Transverse colon (tissue), 4 donors: ENCODE measurements at regions not wholly inside any gene's neighbourhood (a gene's known extent, or its start where the extent isn't known, plus 50 kb on each side); places are given as distances from the start of the nearest gene placed in this dataset.

Experiments
- DNase-seq: peaks from one replicate; pipeline ENCODE4 v3.0.0-alpha.2; 2019
- H3K27ac ChIP-seq, 4 donors: fragments of 200-600 bp; sonication (generic); 2 replicates each; pipeline ENCODE4 v1.5.1; 2016 to 2018; ENCODE audit warnings: inconsistent platforms in 4 of 4
- H3K27me3 ChIP-seq: fragments of 200-600 bp; sonication (generic); 2 replicates; pipeline ENCODE4 v1.5.1; 2017; ENCODE audit warnings: inconsistent platforms
- H3K36me3 ChIP-seq, 4 donors: fragments of 200-600 bp; sonication (generic); 2 replicates each; pipeline ENCODE4 v1.5.1; 2017 to 2019; ENCODE audit warnings: inconsistent platforms in 4 of 4
- H3K4me1 ChIP-seq, 4 donors: fragments of 200-600 bp; sonication (generic); 2 replicates each; pipeline ENCODE4 v1.5.1; 2017 to 2020; ENCODE audit warnings: inconsistent platforms in 4 of 4
- H3K4me3 ChIP-seq, 4 donors: fragments of 200-600 bp; sonication (generic); 1 replicate in 1 of 4; 2 replicates in 3 of 4; pipeline versions ENCODE4 v1.5.1 to v1.6.1; 2017 to 2019; ENCODE audit warnings: inconsistent platforms in 4 of 4
- H3K9me3 ChIP-seq, 2 donors: fragments of 200-600 bp; sonication (generic); 2 replicates each; pipeline ENCODE4 v1.5.1; 2017 to 2019; ENCODE audit warnings: inconsistent platforms in 2 of 2
- CTCF ChIP-seq, 5 experiments: fragments of 200-600 bp in 3 of 5; fragments of 450-650 bp in 2 of 5; sonication (generic) in 3 of 5; IDR thresholded peaks; 1 replicate in 2 of 5; 2 replicates in 3 of 5; pipeline ENCODE4 v1.5.1; 2016 to 2017; ENCODE audit warnings: antibody characterized with exemption in 5 of 5, inconsistent platforms in 3 of 5, mild to moderate bottlenecking in 2 of 5, moderate library complexity in 1 of 5
- EP300 ChIP-seq: sonication (generic); formaldehyde crosslinking; IDR thresholded peaks from one replicate; pipeline ENCODE4 v1.6.1; 2017; ENCODE audit warnings: antibody characterized with exemption, low read depth
- POLR2A ChIP-seq: fragments of 450-650 bp; IDR thresholded peaks from one replicate; pipeline ENCODE4 v1.6.1; 2016; ENCODE audit warnings: antibody characterized with exemption, mild to moderate bottlenecking, moderate library complexity
- POLR2AphosphoS5 ChIP-seq, 3 donors: sonication (generic); formaldehyde crosslinking; IDR thresholded peaks; one replicate each; pipeline ENCODE4 v1.6.1; 2016; ENCODE audit warnings: antibody characterized with exemption in 3 of 3
- WGBS, 2 donors: methylation state at CpG; one replicate each; pipeline ENCODE4 v1.1.5; 2018; ENCODE audit warnings: low coverage in 1 of 2; 5-methylcytosine and 5-hydroxymethylcytosine counted together
- in situ Hi-C, 4 donors: fragments of 200-750 bp; cut with MboI; loops; one replicate each; pipeline versions ENCODE4 v1.15.0 to v1.15.1; 2017; ENCODE audit warnings: low sequenced_read_pairs in 3 of 4, low pct_ligation_motif_present in 1 of 4, low pct_unique_long_range_greater_than_20kb in 1 of 4
- intact Hi-C: fragments of 100-400 bp; cut with DNase I; formaldehyde crosslinking; loops from one replicate; pipeline ENCODE4 v1.15.1; 2023; ENCODE audit warnings: low total_unique reads

GRCh38 chr13:106324444-106324843 lies 211.0 kb downstream of the EFNB2 start:
- Histone ChIP-seq H3K4me3 (no peak overlapping the region), H3K9me3 (peaks cover 8 to 11% of the 10 kb centered on the region in 2 donors), H3K4me1 (peaks cover 0 to 3% (median 0%) of the 10 kb centered on the region in 4 donors), H3K36me3 (no peaks in the 10 kb centered on the region), H3K27me3 (no peaks in the 10 kb centered on the region), H3K27ac (no peak overlapping the region)
- intact Hi-C loops (no loop called here), in situ Hi-C loops (no loop called here)
- DNase-seq = no peak
- TF ChIP-seq POLR2A = no peak
- 83 to 84% methylated on average over 5 of the region's 5 CpGs for WGBS, 2 donors

GRCh38 chr13:106322628-106323027 lies 212.8 kb downstream of the EFNB2 start:
- TF ChIP-seq EP300 (no peak), CTCF (IDR thresholded peaks at IDR 0.05) (no peak), POLR2A (no peak), POLR2AphosphoS5 (IDR thresholded peaks at IDR 0.05) (no peak)
- intact Hi-C loops = no loop called here

GRCh38 chr13:106318941-106319411 lies 216.5 kb downstream of the EFNB2 start:
- no peak overlapping the region for H3K27ac ChIP-seq
- TF ChIP-seq CTCF (IDR thresholded peaks at IDR 0.05) (no peak), POLR2A (no peak), POLR2AphosphoS5 (IDR thresholded peaks at IDR 0.05) (no peak), EP300 (no peak)
- H3K36me3 ChIP-seq = no peaks in the 10 kb centered on the region
- 44% methylated on average over 4 of the region's 4 CpGs; no CpG with 5 or more reads in 1 of the 2 donors for WGBS, 2 donors
- H3K4me1 ChIP-seq = no peaks in the 10 kb centered on the region
- H3K9me3 ChIP-seq = peaks cover 8 to 11% of the 10 kb centered on the region in 2 donors
- in situ Hi-C loops (no loop called here), intact Hi-C loops (no loop called here)
- DNase-seq = no peak
- no peak overlapping the region for H3K4me3 ChIP-seq
- H3K27me3 ChIP-seq = no peaks in the 10 kb centered on the region

More at GRCh38 chr13:106322628-106323027, 212.8 kb downstream of the EFNB2 start:
- peaks cover 8 to 11% of the 10 kb centered on the region in 2 donors for H3K9me3 ChIP-seq
- in situ Hi-C loops = no loop called here
- H3K4me1 ChIP-seq = no peaks in the 10 kb centered on the region
- H3K4me3 ChIP-seq = no peak overlapping the region
- H3K27ac ChIP-seq = no peak overlapping the region
- H3K27me3 ChIP-seq = no peaks in the 10 kb centered on the region
- no peak for DNase-seq
- H3K36me3 ChIP-seq = no peaks in the 10 kb centered on the region

GRCh38 chr13:106314417-106314816 lies 221.0 kb downstream of the EFNB2 start:
- TF ChIP-seq POLR2AphosphoS5 (IDR thresholded peaks at IDR 0.05) (no peak), CTCF (IDR thresholded peaks at IDR 0.05) (no peak), EP300 (no peak), POLR2A (no peak)
- no peak for DNase-seq
- H3K36me3 ChIP-seq = no peaks in the 10 kb centered on the region
- no peaks in the 10 kb centered on the region for H3K27me3 ChIP-seq
- H3K4me1 ChIP-seq = no peaks in the 10 kb centered on the region
- no peak overlapping the region for H3K27ac ChIP-seq
- intact Hi-C loops (no loop called here), in situ Hi-C loops (no loop called here)
- WGBS, 2 donors = 71 to 75% methylated on average over 4 to 5 of the region's 5 CpGs
- H3K9me3 ChIP-seq = no peaks in the 10 kb centered on the region
- no peak overlapping the region for H3K4me3 ChIP-seq

- H3K4me3 ChIP-seq = no peak overlapping the region
- no peak for DNase-seq
- 78 to 87% methylated on average over 8 to 9 of the region's 9 CpGs for WGBS, 2 donors
- H3K36me3 ChIP-seq = no peaks in the 10 kb centered on the region
- H3K27ac ChIP-seq = no peak overlapping the region
- H3K4me1 ChIP-seq = no peaks in the 10 kb centered on the region
- H3K27me3 ChIP-seq = no peaks in the 10 kb centered on the region
- TF ChIP-seq POLR2A = no peak
- TF ChIP-seq EP300 = no peak
- no peak for TF ChIP-seq CTCF (IDR thresholded peaks at IDR 0.05)
- no peak for TF ChIP-seq POLR2AphosphoS5 (IDR thresholded peaks at IDR 0.05)
- intact Hi-C loops (no loop called here), in situ Hi-C loops (no loop called here)
- no peaks in the 10 kb centered on the region for H3K9me3 ChIP-seq
Observed at GRCh38 chr13:106311004-106311403, 224.5 kb downstream of the EFNB2 start.
